CD4-positive, CD25-positive, alpha-beta regulatory T cell (primary cell): ENCODE measurements at regions not wholly inside any gene's neighbourhood (a gene's known extent, or its start where the extent isn't known, plus 50 kb on each side); places are given as distances from the start of the nearest gene placed in this dataset.
"Not testable (repeated sequence)": the region's sequence is repeated elsewhere in the genome, so short reads cannot be mapped to it uniquely, and the experiment has no call there.

Experiments used
- ATAC-seq, 2 donors: fragments of 150-1000 bp; cut with Tn5 transposase; one replicate each; pipeline ENCODE4 v1.10.0; 2021; ENCODE audit warnings: low read depth in 2 of 2, moderate number of reproducible peaks in 2 of 2, moderate library complexity in 1 of 2
- DNase-seq, 3 donors: peaks; one replicate each; pipeline versions ENCODE4 v3.0.0 to v3.0.0-alpha.2; 2012 to 2022; ENCODE audit warnings: mixed read lengths in 1 of 3
- H3K27ac ChIP-seq: one replicate; pipeline ENCODE4 v1.7.0; 2013; ENCODE audit warnings: mild to moderate bottlenecking, low read length; ENCODE audit not compliant: insufficient read depth, poor library complexity, severe bottlenecking
- H3K27me3 ChIP-seq: one replicate; pipeline ENCODE4 v1.7.0; 2013; ENCODE audit warnings: low read length; ENCODE audit not compliant: control insufficient read depth, insufficient read depth
- H3K36me3 ChIP-seq: one replicate; pipeline ENCODE4 v1.7.0; 2013; ENCODE audit warnings: mild to moderate bottlenecking, low read length, moderate library complexity; ENCODE audit not compliant: control insufficient read depth, insufficient read depth
- H3K4me1 ChIP-seq: 2 replicates; pipeline ENCODE4 v1.7.0; 2013; ENCODE audit warnings: mild to moderate bottlenecking, low read length; ENCODE audit not compliant: insufficient read depth, control insufficient read depth, poor library complexity, severe bottlenecking
- H3K4me3 ChIP-seq: one replicate; pipeline ENCODE4 v1.7.0; 2013; ENCODE audit warnings: low read depth, mild to moderate bottlenecking, low read length, moderate library complexity
- H3K9me3 ChIP-seq, 2 experiments: 1 replicate in 1 of 2; 2 replicates in 1 of 2; pipeline ENCODE4 v1.7.0; 2013; ENCODE audit warnings: low read length in 2 of 2, mild to moderate bottlenecking in 1 of 2, moderate library complexity in 1 of 2; ENCODE audit not compliant: control insufficient read depth in 2 of 2
- H3K27ac Mint-ChIP-seq, 3 donors: one replicate each; pipeline ENCODE4 v1.8.0; 2020 to 2022; ENCODE audit warnings: mild to moderate bottlenecking in 3 of 3, mixed read lengths in 3 of 3, moderate library complexity in 2 of 3
- H3K27me3 Mint-ChIP-seq: one replicate; pipeline ENCODE4 v1.8.0; 2022; ENCODE audit warnings: mild to moderate bottlenecking, mixed read lengths
- H3K36me3 Mint-ChIP-seq: one replicate; pipeline ENCODE4 v1.8.0; 2020; ENCODE audit warnings: mixed read lengths
- H3K4me1 Mint-ChIP-seq, 4 donors: one replicate each; pipeline ENCODE4 v1.8.0; 2020 to 2022; ENCODE audit warnings: mixed read lengths in 4 of 4, mild to moderate bottlenecking in 1 of 4
- H3K4me3 Mint-ChIP-seq, 4 donors: one replicate each; pipeline ENCODE4 v1.8.0; 2020 to 2022; ENCODE audit warnings: mild to moderate bottlenecking in 4 of 4, mixed read lengths in 4 of 4, moderate library complexity in 3 of 4
- H3K9me3 Mint-ChIP-seq, 7 donors: one replicate each; pipeline ENCODE4 v1.8.0; 2020 to 2022; ENCODE audit warnings: mixed read lengths in 7 of 7, mild to moderate bottlenecking in 3 of 7, moderate library complexity in 2 of 7

DNA sequence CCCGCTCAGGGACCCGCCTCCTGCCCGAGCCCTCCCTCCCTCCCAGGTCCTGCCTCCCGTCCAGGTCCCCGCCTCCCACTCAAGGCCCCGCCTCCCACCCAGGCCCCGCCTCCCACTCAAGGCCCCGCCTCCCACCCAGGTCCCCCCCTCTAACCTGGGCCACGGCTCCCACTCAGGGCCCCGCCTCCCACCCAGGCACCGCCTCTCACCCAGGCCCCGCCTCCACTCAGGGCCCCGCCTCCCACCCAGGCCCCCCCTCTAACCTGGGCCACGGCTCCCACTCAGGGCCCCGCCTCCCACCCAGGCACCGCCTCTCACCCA is 103.5 kb downstream of the FAM53A start:
- not testable (repeated sequence) for H3K9me3 ChIP-seq, H3K36me3 ChIP-seq, H3K4me1 ChIP-seq, H3K27me3 ChIP-seq, H3K4me3 ChIP-seq, H3K9me3 Mint-ChIP-seq, ATAC-seq, H3K36me3 Mint-ChIP-seq, DNase-seq, H3K27ac Mint-ChIP-seq, H3K4me3 Mint-ChIP-seq, H3K27me3 Mint-ChIP-seq
- H3K27ac ChIP-seq: peak overlapping the region; percentile 81
- H3K4me1 Mint-ChIP-seq: peaks cover 5 to 16% (median 5%) of the 10 kb centered on the region in 4 donors

DNA sequence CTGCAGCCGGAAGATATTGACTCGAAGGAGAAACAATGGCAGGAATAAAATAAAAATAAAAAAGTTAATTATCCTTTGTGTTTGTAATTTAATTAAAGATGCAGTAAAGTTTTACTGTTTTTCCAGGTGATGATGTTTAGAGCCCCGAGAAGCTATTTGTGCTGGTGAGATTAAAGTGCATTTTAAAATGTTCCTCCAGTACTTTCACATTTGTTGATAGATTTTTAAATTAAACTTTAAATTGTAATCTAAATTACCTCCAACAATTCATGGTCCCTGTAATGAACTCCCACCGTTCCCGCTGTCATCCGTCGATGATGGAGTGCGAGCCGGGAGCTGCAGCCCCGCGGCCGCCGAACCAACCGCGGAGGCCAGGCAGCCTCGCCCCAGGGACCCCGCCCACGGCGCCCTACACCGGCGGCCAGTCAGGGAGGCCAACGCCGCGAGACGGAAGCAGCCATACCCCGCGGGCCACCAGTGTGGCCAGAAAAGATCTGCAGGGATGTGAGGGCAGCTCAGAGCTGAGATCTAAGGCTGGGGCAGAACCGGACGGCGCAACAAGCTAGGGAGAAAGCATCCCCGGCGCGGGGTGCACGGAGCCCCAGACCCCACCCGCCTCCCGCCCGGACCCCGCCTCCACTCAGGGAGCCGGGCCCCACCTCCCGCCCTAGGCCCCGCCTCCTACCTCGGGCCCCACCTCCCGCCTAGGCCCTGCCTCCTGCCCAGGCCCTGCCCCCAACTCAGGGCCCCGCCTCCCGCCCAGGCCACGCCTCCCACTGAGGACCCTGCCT is 104.0 kb downstream of the FAM53A start:
- peak overlapping the region; percentile 81 for H3K27ac ChIP-seq
- Mint-ChIP-seq H3K4me3 (peak overlapping the region; percentile 81 to 86 (median 84)), H3K9me3 (peaks cover 0 to 4% (median 0%) of the 10 kb centered on the region in 7 donors), H3K36me3 (no peaks in the 10 kb centered on the region), H3K4me1 (peaks cover 5 to 18% (median 5%) of the 10 kb centered on the region in 4 donors), H3K27ac (peak overlapping the region in 1 of 3 donors; percentile 32), H3K27me3 (no peaks in the 10 kb centered on the region)
- peaks cover 5% of the 10 kb centered on the region for H3K4me1 ChIP-seq
- no peaks in the 10 kb centered on the region for H3K9me3 ChIP-seq
- no peaks in the 10 kb centered on the region for H3K36me3 ChIP-seq
- ATAC-seq (peak; percentile 66 to 68), DNase-seq (peak; percentile 86 to 92 (median 90))
- H3K27me3 ChIP-seq: no peaks in the 10 kb centered on the region
- peak overlapping the region; percentile 92 for H3K4me3 ChIP-seq

DNA sequence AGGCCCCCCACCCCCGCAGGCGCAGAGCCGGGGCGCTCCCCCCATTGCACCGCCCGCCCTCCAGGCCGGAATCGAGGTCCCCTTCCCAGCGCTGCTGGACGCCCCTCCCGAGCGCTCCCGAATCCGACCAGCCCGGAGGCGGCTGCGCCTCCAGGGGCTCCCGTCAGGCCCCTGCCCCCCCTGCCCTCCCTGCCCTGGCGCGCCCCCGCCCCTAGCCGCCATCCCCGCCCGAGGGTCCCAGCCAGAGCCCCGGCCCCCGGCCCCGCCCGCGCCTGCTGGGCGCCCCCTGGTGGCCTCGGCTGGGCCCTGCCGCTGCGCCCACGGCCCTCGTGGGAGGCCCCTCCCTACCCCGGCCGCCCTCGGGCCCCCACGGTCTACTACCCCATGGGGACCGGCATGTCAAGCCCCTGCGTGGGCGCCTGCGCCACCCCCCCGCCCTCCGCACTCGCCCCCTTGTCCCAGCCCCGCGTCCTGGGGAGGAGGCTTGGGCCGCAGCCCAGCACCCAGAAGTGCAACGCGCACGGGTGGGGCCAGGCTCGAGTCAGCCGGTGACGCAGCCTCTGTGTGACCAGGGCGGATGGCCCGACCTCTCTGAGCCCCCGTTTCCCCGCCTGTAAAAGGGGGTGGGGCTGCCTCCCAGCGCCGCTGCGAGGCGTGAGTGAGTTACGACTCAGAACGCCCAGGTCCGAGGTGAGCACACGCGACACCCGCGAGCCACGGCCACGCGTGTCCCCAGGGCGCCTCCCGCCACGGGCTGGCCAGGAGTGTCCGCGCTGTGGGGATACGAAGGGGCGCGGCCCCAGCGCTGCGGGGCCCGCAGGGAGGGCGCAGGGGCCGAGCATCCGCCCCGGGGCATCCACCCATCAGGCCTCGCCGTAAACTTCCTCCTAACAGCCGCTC is 104.9 kb downstream of the FAM53A start:
- H3K27ac Mint-ChIP-seq: peak overlapping the region in 2 of 3 donors; percentile 32 to 65
- peak overlapping the region; percentile 92 for H3K4me3 ChIP-seq
- peaks cover 5% of the 10 kb centered on the region for H3K4me1 ChIP-seq
- peak overlapping the region; percentile 81 for H3K27ac ChIP-seq
- ATAC-seq (peak; percentile 50 to 53), DNase-seq (peak; percentile 69 to 83 (median 74))
- no peaks in the 10 kb centered on the region for H3K27me3 ChIP-seq
- H3K27me3 Mint-ChIP-seq: no peaks in the 10 kb centered on the region
- H3K36me3 ChIP-seq: no peaks in the 10 kb centered on the region
- H3K9me3 ChIP-seq: no peaks in the 10 kb centered on the region
- peaks cover 5 to 18% (median 5%) of the 10 kb centered on the region in 4 donors for H3K4me1 Mint-ChIP-seq
- no peaks in the 10 kb centered on the region for H3K36me3 Mint-ChIP-seq
- peak overlapping the region; percentile 81 to 86 (median 84) for H3K4me3 Mint-ChIP-seq
- H3K9me3 Mint-ChIP-seq: peaks cover 0 to 4% (median 0%) of the 10 kb centered on the region in 7 donors

DNA sequence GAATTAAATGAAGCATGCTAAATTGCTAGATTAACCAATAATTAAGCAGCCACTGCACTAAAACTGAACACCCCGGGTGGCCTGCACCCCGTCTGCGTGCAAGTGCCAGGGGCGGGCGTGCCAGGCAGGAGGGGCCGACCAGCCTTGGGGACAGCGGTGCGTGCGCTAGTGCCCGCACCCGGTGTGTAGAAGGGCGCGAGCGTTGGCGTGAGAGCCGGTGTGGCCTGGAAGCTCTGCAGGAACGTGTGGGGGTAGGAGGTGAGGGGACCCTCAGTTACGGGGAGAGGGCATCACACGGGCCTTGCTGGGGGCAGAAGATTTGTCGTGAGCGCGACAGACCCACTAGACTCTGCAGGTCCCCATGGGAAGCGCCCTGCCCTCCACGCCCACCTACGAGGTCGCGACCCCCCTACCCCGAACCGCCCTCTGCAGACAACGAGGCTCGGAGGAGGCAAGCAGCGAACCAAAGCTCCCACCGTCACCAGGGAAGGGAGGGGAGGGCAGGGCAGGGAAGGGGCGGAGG is 105.8 kb downstream of the FAM53A start:
- peaks cover 0 to 3% (median 0%) of the 10 kb centered on the region in 7 donors for H3K9me3 Mint-ChIP-seq
- peak overlapping the region; percentile 63 to 70 (median 69) for H3K4me3 Mint-ChIP-seq
- H3K4me1 Mint-ChIP-seq: peaks cover 0 to 16% (median 5%) of the 10 kb centered on the region in 4 donors
- Histone ChIP-seq H3K27me3 (no peaks in the 10 kb centered on the region), H3K4me1 (peaks cover 5% of the 10 kb centered on the region), H3K36me3 (no peaks in the 10 kb centered on the region), H3K4me3 (no peak overlapping the region), H3K9me3 (no peaks in the 10 kb centered on the region), H3K27ac (no peak overlapping the region)
- ATAC-seq: no peak
- no peaks in the 10 kb centered on the region for H3K36me3 Mint-ChIP-seq
- H3K27me3 Mint-ChIP-seq: no peaks in the 10 kb centered on the region
- peak overlapping the region in 1 of 3 donors; percentile 46 for H3K27ac Mint-ChIP-seq
- no peak for DNase-seq

DNA sequence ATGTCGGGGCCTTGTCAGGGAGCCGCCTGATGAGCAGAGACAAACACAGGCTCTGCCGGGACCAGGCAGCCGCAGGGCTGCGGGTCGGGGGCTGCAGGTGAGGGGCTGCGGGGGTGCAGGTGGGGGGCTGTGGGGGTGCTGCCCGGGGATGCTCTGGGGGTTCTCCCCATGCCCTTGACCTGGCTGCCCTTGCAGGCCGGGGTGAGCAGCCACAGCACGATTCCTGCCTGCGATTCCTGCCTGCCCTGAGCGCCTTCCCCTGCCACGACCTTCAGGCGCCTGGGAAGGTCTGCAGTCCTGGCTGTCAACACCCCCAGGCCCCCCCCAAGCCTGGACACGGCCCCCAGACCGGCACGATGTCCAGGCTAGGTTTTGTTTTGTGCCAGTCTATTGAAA is 106.3 kb downstream of the FAM53A start:
- Histone ChIP-seq H3K27me3 (no peaks in the 10 kb centered on the region), H3K4me3 (no peak overlapping the region), H3K27ac (no peak overlapping the region), H3K4me1 (peaks cover 5% of the 10 kb centered on the region), H3K36me3 (no peaks in the 10 kb centered on the region), H3K9me3 (no peaks in the 10 kb centered on the region)
- DNase-seq: no peak
- Mint-ChIP-seq H3K36me3 (no peaks in the 10 kb centered on the region), H3K27me3 (no peaks in the 10 kb centered on the region), H3K27ac (no peak overlapping the region), H3K4me3 (peak overlapping the region in 2 of 4 donors; percentile 69 to 70), H3K9me3 (peaks cover 0 to 3% (median 0%) of the 10 kb centered on the region in 7 donors), H3K4me1 (peaks cover 4 to 16% (median 6%) of the 10 kb centered on the region in 4 donors)
- no peak for ATAC-seq

DNA sequence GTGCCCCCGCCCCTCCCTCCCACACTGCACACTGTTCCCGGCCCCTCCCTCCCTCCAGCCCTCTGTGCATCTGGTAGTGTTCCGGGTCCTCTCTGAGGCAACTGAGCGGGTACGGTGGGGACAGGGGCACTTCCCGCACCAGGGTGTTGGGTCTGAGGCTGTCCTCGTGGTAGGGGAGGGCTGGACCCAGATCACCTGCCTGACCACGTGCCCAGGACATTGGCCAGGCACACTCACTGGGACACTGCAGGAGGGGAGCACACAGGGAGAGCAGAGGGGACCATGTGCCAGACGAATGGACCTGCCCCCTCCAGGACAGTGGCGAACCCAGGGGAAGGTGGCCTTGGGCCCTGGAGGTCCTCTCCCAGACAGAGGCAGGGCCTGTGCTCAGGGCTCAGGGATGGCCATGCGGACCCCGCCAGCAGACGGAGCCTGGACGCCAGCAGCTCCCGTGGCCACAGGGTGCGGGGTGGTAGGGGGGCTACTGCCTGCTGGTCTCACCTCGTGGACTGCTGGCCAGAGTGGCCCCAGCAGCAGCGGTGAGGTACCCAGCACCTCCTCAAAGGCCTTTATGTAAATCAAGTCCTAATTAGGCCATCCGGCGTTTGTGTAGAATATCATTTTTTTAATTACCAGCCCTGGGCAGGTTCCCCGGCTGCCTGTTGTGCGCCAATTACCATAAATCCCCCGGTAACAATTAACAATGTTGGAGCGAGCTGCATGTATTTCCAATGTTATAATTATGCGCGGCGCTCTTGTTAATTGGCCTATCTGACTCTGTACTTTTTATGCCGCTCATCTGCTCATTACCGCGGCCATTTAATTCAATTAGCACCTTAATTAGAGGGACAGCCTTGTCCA is 106.9 kb downstream of the FAM53A start:
- Mint-ChIP-seq H3K4me3 (peak overlapping the region; percentile 52 to 74 (median 62)), H3K27ac (no peak overlapping the region), H3K9me3 (peaks cover 0 to 3% (median 0%) of the 10 kb centered on the region in 7 donors), H3K36me3 (no peaks in the 10 kb centered on the region), H3K4me1 (peaks cover 4 to 16% (median 7%) of the 10 kb centered on the region in 4 donors), H3K27me3 (no peaks in the 10 kb centered on the region)
- Histone ChIP-seq H3K27me3 (no peaks in the 10 kb centered on the region), H3K4me3 (no peak overlapping the region), H3K9me3 (no peaks in the 10 kb centered on the region), H3K27ac (no peak overlapping the region), H3K4me1 (peaks cover 5% of the 10 kb centered on the region), H3K36me3 (no peaks in the 10 kb centered on the region)
- ATAC-seq: no peak
- DNase-seq: no peak
